ENCODE measurements at regions not wholly inside any gene's neighbourhood (a gene's known extent, or its start where the extent isn't known, plus 50 kb on each side); places are given as distances from the start of the nearest gene placed in this dataset.

DNA sequence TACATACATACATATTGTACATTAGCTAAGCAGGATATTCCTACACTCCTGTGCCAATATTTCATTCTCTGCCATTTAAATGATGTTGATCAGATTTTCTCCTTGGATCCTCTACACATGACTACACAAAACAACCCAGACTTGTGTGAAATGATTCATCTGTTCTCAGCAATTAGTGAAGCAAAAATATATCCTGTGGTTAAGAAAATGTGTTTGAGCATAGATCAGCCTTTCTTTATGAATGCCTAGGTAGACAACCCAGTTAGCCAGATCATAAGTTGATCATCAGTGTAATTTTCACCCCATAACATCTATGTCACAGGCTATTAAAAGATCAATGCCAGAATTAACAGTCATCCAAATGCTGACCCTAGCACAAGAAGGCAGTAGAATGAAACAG lies 275.2 kb upstream of the EDNRB start:
- no peak overlapping the region for H3K9ac ChIP-seq (ENCODE audit: low read depth in 2 of 2, low read length in 2 of 2)
- no peak for DNase-seq
- no peaks in the 10 kb centered on the region for H3K27me3 ChIP-seq
- H3K4me1 ChIP-seq, result no peaks in the 10 kb centered on the region
- intact Hi-C loops (cut with DNase I), result no loop called here
- no peak overlapping the region for H3K27ac ChIP-seq
- no peak overlapping the region for H3K4me3 ChIP-seq
- H3K36me3 ChIP-seq, result no peaks in the 10 kb centered on the region
- no peak for TF ChIP-seq CTCF (IDR thresholded peaks at IDR 0.05)
- H3K9me3 ChIP-seq, result no peaks in the 10 kb centered on the region

GRCh38 chr13:78192716-78193115 lies 274.1 kb upstream of the EDNRB start:
- no peak for TF ChIP-seq CTCF (IDR thresholded peaks at IDR 0.05)
- Histone ChIP-seq H3K27ac (no peak overlapping the region), H3K9me3 (no peaks in the 10 kb centered on the region), H3K4me3 (no peak overlapping the region), H3K4me1 (no peaks in the 10 kb centered on the region), H3K27me3 (no peaks in the 10 kb centered on the region), H3K36me3 (no peaks in the 10 kb centered on the region), H3K9ac (ENCODE audit: low read depth in 2 of 2, low read length in 2 of 2) (no peak overlapping the region)
- intact Hi-C loops (cut with DNase I), result no loop called here
- no peak for DNase-seq

DNA sequence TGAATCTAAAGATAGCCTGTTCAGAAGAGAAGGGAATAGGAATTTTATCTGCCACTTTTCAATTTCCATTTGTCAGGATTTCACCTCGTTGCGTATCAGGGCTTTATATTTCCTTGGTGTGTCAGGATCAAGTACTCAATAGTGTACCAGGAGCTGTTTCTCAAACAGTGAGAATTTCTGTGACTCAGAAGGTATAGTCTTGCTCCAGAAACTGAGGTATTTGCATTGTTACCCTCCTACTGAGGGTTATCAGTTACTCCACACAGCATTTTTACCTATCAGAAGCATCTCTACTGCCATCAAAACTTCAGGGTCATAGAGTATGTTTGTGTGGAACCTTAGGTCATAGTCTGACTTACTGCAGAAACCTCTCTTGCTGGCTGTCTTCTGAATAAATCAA lies 271.7 kb upstream of the EDNRB start:
- no peak overlapping the region for H3K4me3 ChIP-seq
- H3K4me1 ChIP-seq, result no peaks in the 10 kb centered on the region
- intact Hi-C loops (cut with DNase I), result no loop called here
- no peak overlapping the region for H3K27ac ChIP-seq
- DNase-seq, result no peak
- no peak overlapping the region for H3K9ac ChIP-seq (ENCODE audit: low read depth in 2 of 2, low read length in 2 of 2)
- no peak for TF ChIP-seq CTCF (IDR thresholded peaks at IDR 0.05)
- no peaks in the 10 kb centered on the region for H3K9me3 ChIP-seq
- H3K27me3 ChIP-seq, result no peaks in the 10 kb centered on the region
- no peaks in the 10 kb centered on the region for H3K36me3 ChIP-seq

- Histone ChIP-seq H3K27me3 (no peaks in the 10 kb centered on the region), H3K4me1 (no peaks in the 10 kb centered on the region), H3K9ac (ENCODE audit: low read depth in 2 of 2, low read length in 2 of 2) (no peak overlapping the region), H3K9me3 (no peaks in the 10 kb centered on the region), H3K4me3 (no peak overlapping the region), H3K36me3 (no peaks in the 10 kb centered on the region), H3K27ac (no peak overlapping the region)
- TF ChIP-seq CTCF (IDR thresholded peaks at IDR 0.05), result no peak
- DNase-seq, result no peak
- intact Hi-C loops (cut with DNase I), result no loop called here
Observed at GRCh38 chr13:78187781-78188180, 269.1 kb upstream of the EDNRB start.

DNA sequence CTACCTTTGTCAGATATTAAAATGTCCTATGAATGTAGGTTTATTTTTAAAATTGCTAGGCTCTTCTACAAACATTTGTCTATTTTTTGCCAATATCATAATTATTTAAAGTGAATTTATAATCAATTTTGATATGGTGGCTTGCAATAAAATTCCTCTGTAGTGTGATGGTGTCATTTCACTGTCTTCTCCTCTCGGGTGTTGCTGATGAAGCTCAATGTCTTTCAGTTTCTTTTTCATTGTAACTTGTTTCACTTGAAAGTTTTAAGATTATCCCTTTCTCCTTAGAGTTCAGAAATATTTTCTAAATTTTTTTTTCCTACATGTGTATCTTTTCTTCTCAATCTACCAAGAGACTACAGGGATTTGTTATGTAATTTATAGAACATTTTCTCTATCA lies 267.1 kb upstream of the EDNRB start:
- intact Hi-C loops (cut with DNase I), result no loop called here
- Histone ChIP-seq H3K27ac (no peak overlapping the region), H3K9me3 (no peaks in the 10 kb centered on the region), H3K4me1 (no peaks in the 10 kb centered on the region), H3K9ac (ENCODE audit: low read depth in 2 of 2, low read length in 2 of 2) (no peak overlapping the region), H3K36me3 (no peaks in the 10 kb centered on the region), H3K27me3 (no peaks in the 10 kb centered on the region), H3K4me3 (no peak overlapping the region)
- DNase-seq, result no peak
- TF ChIP-seq CTCF (IDR thresholded peaks at IDR 0.05), result no peak

GRCh38 chr13:78183732-78184131 lies 265.1 kb upstream of the EDNRB start:
- no peak overlapping the region for H3K4me3 ChIP-seq
- H3K36me3 ChIP-seq, result no peaks in the 10 kb centered on the region
- no peak for TF ChIP-seq CTCF (IDR thresholded peaks at IDR 0.05)
- no peak overlapping the region for H3K9ac ChIP-seq (ENCODE audit: low read depth in 2 of 2, low read length in 2 of 2)
- H3K27ac ChIP-seq, result no peak overlapping the region
- intact Hi-C loops (cut with DNase I), result no loop called here
- H3K9me3 ChIP-seq, result no peaks in the 10 kb centered on the region
- H3K27me3 ChIP-seq, result no peaks in the 10 kb centered on the region
- no peak for DNase-seq
- H3K4me1 ChIP-seq, result no peaks in the 10 kb centered on the region

All from colonic mucosa (tissue), 4 donors.